CD4-positive, alpha-beta memory T cell (primary cell): ENCODE measurements at regions not wholly inside any gene's neighbourhood (a gene's known extent, or its start where the extent isn't known, plus 50 kb on each side); places are given as distances from the start of the nearest gene placed in this dataset.

Experiments
- CTCF ChIA-PET: fragments of 350-600 bp; sonication (Branson Sonifier 250); formaldehyde crosslinking; loops from one replicate; lab custom pipeline; 2021; ENCODE audit warnings: inconsistent platforms; ENCODE audit not compliant: partially characterized antibody; lab: Charles Lee
- POLR2A ChIA-PET: fragments of 350-600 bp; sonication (Branson Sonifier 250); formaldehyde crosslinking; loops from one replicate; lab custom pipeline; 2021; ENCODE audit not compliant: partially characterized antibody; lab: Charles Lee
- DNase-seq, 5 donors: peaks; one replicate each; pipeline versions ENCODE4 v3.0.0 to v3.0.0-alpha.2; 2020 to 2022; ENCODE audit warnings: mixed read lengths in 1 of 5
- H3K27ac ChIP-seq: one replicate; pipeline ENCODE4 v1.7.0; 2013; ENCODE audit warnings: low read depth, low read length
- H3K27me3 ChIP-seq: 2 replicates; pipeline ENCODE4 v1.7.0; 2013; ENCODE audit warnings: mild to moderate bottlenecking, low read length, moderate library complexity; ENCODE audit not compliant: insufficient read depth
- H3K36me3 ChIP-seq: 2 replicates; pipeline ENCODE4 v1.7.0; 2013; ENCODE audit warnings: mild to moderate bottlenecking, low read length, moderate library complexity; ENCODE audit not compliant: insufficient read depth
- H3K4me1 ChIP-seq: 2 replicates; pipeline ENCODE4 v1.7.0; 2013; ENCODE audit warnings: mild to moderate bottlenecking, low read length, moderate library complexity; ENCODE audit not compliant: insufficient read depth
- H3K4me3 ChIP-seq, 2 donors: one replicate each; pipeline ENCODE4 v1.7.0; 2013; ENCODE audit warnings: low read length in 2 of 2, mild to moderate bottlenecking in 1 of 2
- H3K9me3 ChIP-seq, 2 donors: one replicate each; pipeline ENCODE4 v1.7.0; 2013; ENCODE audit warnings: low read length in 2 of 2, control low read depth in 1 of 2; ENCODE audit not compliant: control insufficient read depth in 1 of 2
- H3K27ac Mint-ChIP-seq, 7 donors: one replicate each; pipeline ENCODE4 v1.8.0; 2020 to 2021; ENCODE audit warnings: mixed read lengths in 7 of 7, mild to moderate bottlenecking in 6 of 7, inconsistent platforms in 3 of 7, moderate library complexity in 3 of 7
- H3K27me3 Mint-ChIP-seq, 2 donors: one replicate each; pipeline ENCODE4 v1.8.0; 2020 to 2021; ENCODE audit warnings: mixed read lengths in 2 of 2
- H3K36me3 Mint-ChIP-seq, 2 donors: one replicate each; pipeline ENCODE4 v1.8.0; 2020 to 2021; ENCODE audit warnings: mixed read lengths in 2 of 2, inconsistent platforms in 1 of 2, mild to moderate bottlenecking in 1 of 2
- H3K4me1 Mint-ChIP-seq, 4 donors: one replicate each; pipeline ENCODE4 v1.8.0; 2020 to 2021; ENCODE audit warnings: mixed read lengths in 4 of 4, mild to moderate bottlenecking in 1 of 4
- H3K4me3 Mint-ChIP-seq, 8 donors: one replicate each; pipeline ENCODE4 v1.8.0; 2020 to 2021; ENCODE audit warnings: mixed read lengths in 8 of 8, mild to moderate bottlenecking in 7 of 8, moderate library complexity in 6 of 8, inconsistent platforms in 3 of 8
- H3K9me3 Mint-ChIP-seq, 8 donors: one replicate each; pipeline ENCODE4 v1.8.0; 2020 to 2021; ENCODE audit warnings: mixed read lengths in 8 of 8, mild to moderate bottlenecking in 5 of 8, inconsistent platforms in 3 of 8, moderate library complexity in 1 of 8
- intact Hi-C: fragments of 100-400 bp; cut with micrococcal nuclease; formaldehyde crosslinking; loops from one replicate; pipeline ENCODE4 v1.15.1; 2023

DNA sequence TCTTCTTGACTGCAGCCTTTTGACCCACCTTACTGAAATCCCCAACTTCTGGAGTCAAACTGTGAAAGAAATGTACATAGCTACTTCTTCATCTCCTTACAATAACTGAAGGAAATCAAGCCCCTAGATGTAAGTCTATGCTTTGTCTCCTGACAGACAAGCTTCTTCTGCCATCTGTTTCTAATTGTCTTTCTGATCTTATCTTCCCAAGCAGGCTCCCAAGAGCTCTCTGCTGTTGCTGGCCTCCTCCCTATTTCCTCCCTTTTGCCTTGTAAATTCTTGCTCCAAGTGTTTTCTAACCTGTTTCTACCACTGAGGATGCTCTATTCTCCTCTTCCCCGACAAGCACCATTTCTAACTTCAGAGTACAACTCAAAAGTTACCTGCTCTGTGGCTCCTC lies 77.4 kb upstream of the OSR1 start:
- Mint-ChIP-seq H3K4me3 (no peak overlapping the region), H3K4me1 (no peaks in the 10 kb centered on the region), H3K27ac (no peak overlapping the region), H3K36me3 (no peaks in the 10 kb centered on the region), H3K27me3 (peaks cover 3 to 7% of the 10 kb centered on the region in 2 donors), H3K9me3 (no peaks in the 10 kb centered on the region)
- Histone ChIP-seq H3K9me3 (no peaks in the 10 kb centered on the region), H3K4me3 (no peak overlapping the region), H3K4me1 (no peaks in the 10 kb centered on the region), H3K27me3 (no peaks in the 10 kb centered on the region), H3K27ac (no peak overlapping the region), H3K36me3 (no peaks in the 10 kb centered on the region)
- intact Hi-C loops = no loop called here
- DNase-seq = no peak
- CTCF ChIA-PET = no interaction called here
- POLR2A ChIA-PET = no interaction called here

- H3K27ac ChIP-seq = no peak overlapping the region
- Mint-ChIP-seq H3K4me3 (no peak overlapping the region), H3K27me3 (peaks cover 3 to 9% of the 10 kb centered on the region in 2 donors), H3K9me3 (no peaks in the 10 kb centered on the region), H3K27ac (no peak overlapping the region), H3K36me3 (no peaks in the 10 kb centered on the region), H3K4me1 (no peaks in the 10 kb centered on the region)
- DNase-seq = no peak
- no peaks in the 10 kb centered on the region for H3K4me1 ChIP-seq
- no peaks in the 10 kb centered on the region for H3K27me3 ChIP-seq
- ChIA-PET CTCF (no interaction called here), POLR2A (no interaction called here)
- H3K9me3 ChIP-seq = no peaks in the 10 kb centered on the region
- no peak overlapping the region for H3K4me3 ChIP-seq
- H3K36me3 ChIP-seq = no peaks in the 10 kb centered on the region
- intact Hi-C loops = no loop called here
Observed at GRCh38 chr2:19434413-19434812, 76.0 kb upstream of the OSR1 start.

DNA sequence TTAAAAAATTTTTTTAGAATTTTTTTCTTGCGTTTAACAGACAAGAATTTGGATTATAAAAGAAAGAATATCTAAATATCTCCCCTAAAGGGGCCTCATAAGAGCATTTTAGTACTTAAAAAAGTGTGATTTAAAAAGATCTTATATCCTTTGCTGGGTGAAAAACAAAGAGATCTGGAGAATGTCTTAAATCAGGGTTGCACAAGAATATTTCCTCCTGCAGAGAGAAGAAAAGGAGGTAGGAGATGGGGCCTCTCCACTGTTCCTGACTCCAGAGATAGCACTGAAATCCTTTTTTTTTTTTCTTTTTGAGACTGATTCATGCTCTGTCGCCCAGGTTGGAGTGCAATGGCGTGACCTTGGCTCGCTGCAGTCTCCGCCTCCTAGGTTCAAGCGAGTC lies 68.5 kb upstream of the OSR1 start:
- no peak for DNase-seq
- Mint-ChIP-seq H3K4me1 (no peaks in the 10 kb centered on the region), H3K4me3 (no peak overlapping the region), H3K9me3 (no peaks in the 10 kb centered on the region), H3K36me3 (no peaks in the 10 kb centered on the region), H3K27me3 (peaks cover 15 to 17% of the 10 kb centered on the region in 2 donors), H3K27ac (no peak overlapping the region)
- POLR2A ChIA-PET = no interaction called here
- Histone ChIP-seq H3K36me3 (no peaks in the 10 kb centered on the region), H3K4me1 (no peaks in the 10 kb centered on the region), H3K27ac (no peak overlapping the region), H3K4me3 (no peak overlapping the region), H3K9me3 (no peaks in the 10 kb centered on the region), H3K27me3 (no peaks in the 10 kb centered on the region)
- intact Hi-C loops = no loop called here
- CTCF ChIA-PET = no interaction called here

DNA sequence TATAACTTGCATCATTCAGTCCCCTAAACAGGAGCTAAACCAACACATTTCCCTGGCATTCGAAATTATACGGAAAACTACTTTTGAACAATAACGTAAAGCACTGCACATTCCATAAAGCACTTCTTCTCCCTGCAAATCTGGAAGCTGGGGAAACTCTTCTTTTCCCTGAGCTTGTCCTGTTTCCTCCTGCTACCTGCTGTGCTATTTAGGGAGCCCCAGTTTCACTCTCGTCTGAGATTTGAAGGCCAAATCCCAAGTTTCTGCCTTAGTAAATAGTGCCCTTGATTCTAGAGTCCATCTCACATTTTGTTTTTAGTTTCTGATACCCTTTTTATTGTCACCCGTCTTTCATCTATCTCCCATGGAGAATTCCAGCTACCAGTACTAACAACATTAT lies 67.7 kb upstream of the OSR1 start:
- H3K27me3 Mint-ChIP-seq = peaks cover 17% of the 10 kb centered on the region in 2 donors
- H3K4me3 Mint-ChIP-seq = no peak overlapping the region
- no peak for DNase-seq
- intact Hi-C loops = no loop called here
- no peak overlapping the region for H3K27ac ChIP-seq
- no peaks in the 10 kb centered on the region for H3K36me3 ChIP-seq
- no peaks in the 10 kb centered on the region for H3K4me1 ChIP-seq
- H3K4me3 ChIP-seq = no peak overlapping the region
- H3K27me3 ChIP-seq = no peaks in the 10 kb centered on the region
- ChIA-PET CTCF (interaction anchor here (1.2 kb wide), 1 partner anchor 11 kb away, joined by 3 read pairs; no protein-coding TSS in a partner anchor), POLR2A (no interaction called here)
- no peaks in the 10 kb centered on the region for H3K9me3 Mint-ChIP-seq
- no peaks in the 10 kb centered on the region for H3K36me3 Mint-ChIP-seq
- H3K4me1 Mint-ChIP-seq = no peaks in the 10 kb centered on the region
- H3K27ac Mint-ChIP-seq = no peak overlapping the region
- H3K9me3 ChIP-seq = no peaks in the 10 kb centered on the region

DNA sequence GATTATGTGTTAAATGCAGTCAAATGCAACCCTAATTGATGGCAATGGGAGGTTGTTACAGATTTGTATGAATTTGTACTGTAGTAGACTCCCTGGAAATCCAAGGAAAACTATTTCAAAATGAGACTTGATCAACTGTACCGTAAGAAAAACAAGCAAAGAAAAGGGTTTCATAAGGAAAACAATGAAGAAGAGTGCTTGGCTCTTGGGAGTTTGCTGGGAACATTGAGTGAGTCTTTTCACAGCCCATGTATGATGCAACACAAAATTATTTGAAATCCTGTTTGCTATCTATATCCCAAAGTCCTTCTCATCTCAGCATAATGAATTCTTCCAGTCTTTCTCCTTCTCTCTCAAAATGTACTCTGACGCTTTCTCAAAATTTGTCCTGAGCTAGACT lies 67.0 kb upstream of the OSR1 start:
- Mint-ChIP-seq H3K27ac (no peak overlapping the region), H3K9me3 (no peaks in the 10 kb centered on the region), H3K27me3 (peaks cover 17% of the 10 kb centered on the region in 2 donors), H3K36me3 (no peaks in the 10 kb centered on the region), H3K4me3 (no peak overlapping the region), H3K4me1 (no peaks in the 10 kb centered on the region)
- no peak overlapping the region for H3K27ac ChIP-seq
- H3K4me3 ChIP-seq = no peak overlapping the region
- H3K27me3 ChIP-seq = no peaks in the 10 kb centered on the region
- no peaks in the 10 kb centered on the region for H3K4me1 ChIP-seq
- ChIA-PET POLR2A (no interaction called here), CTCF (interaction anchor here (1.2 kb wide), 1 partner anchor 11 kb away, joined by 3 read pairs; no protein-coding TSS in a partner anchor)
- intact Hi-C loops = no loop called here
- H3K9me3 ChIP-seq = no peaks in the 10 kb centered on the region
- no peak for DNase-seq
- no peaks in the 10 kb centered on the region for H3K36me3 ChIP-seq

DNA sequence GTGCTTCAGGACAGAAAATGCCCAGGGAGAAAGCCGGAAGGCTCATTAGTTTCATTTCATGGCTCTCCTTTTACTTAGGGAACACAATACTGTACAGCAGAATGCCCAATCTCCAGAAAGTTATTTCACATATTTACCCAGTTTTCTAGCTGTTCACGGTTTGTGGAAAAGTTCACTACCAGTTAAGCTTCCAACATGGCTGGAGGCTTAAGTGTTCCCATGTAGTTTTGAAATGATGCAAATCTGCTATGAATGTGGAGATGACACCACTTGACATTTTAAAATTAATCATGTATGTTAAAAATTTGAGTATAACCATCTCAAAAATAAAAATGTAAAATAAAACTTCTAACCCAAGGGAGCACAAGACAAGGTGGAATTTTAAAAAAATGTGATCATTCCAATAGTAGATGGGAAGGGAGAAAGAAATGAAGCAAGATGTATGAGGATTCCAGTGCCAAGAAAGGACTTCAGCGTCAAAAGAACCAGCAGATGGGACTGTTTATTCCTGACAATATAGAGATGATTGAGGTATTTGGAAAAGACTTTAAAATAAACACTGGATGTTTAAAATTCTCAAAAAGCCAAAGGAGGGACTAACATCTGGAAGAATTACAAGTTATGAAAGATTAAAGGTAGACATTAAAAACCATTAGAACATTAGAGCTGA lies 60.9 kb upstream of the OSR1 start:
- POLR2A ChIA-PET = no interaction called here
- H3K4me1 ChIP-seq = no peaks in the 10 kb centered on the region
- intact Hi-C loops = no loop called here
- H3K27ac ChIP-seq = no peak overlapping the region
- no peak overlapping the region for H3K4me3 ChIP-seq
- no peaks in the 10 kb centered on the region for H3K27me3 ChIP-seq
- no peaks in the 10 kb centered on the region for H3K36me3 Mint-ChIP-seq
- no peaks in the 10 kb centered on the region for H3K4me1 Mint-ChIP-seq
- no peaks in the 10 kb centered on the region for H3K9me3 Mint-ChIP-seq
- H3K27me3 Mint-ChIP-seq = peaks cover 5 to 10% of the 10 kb centered on the region in 2 donors
- CTCF ChIA-PET = no interaction called here
- no peak overlapping the region for H3K27ac Mint-ChIP-seq
- DNase-seq = no peak
- H3K9me3 ChIP-seq = no peaks in the 10 kb centered on the region
- H3K4me3 Mint-ChIP-seq = no peak overlapping the region
- no peaks in the 10 kb centered on the region for H3K36me3 ChIP-seq

DNA sequence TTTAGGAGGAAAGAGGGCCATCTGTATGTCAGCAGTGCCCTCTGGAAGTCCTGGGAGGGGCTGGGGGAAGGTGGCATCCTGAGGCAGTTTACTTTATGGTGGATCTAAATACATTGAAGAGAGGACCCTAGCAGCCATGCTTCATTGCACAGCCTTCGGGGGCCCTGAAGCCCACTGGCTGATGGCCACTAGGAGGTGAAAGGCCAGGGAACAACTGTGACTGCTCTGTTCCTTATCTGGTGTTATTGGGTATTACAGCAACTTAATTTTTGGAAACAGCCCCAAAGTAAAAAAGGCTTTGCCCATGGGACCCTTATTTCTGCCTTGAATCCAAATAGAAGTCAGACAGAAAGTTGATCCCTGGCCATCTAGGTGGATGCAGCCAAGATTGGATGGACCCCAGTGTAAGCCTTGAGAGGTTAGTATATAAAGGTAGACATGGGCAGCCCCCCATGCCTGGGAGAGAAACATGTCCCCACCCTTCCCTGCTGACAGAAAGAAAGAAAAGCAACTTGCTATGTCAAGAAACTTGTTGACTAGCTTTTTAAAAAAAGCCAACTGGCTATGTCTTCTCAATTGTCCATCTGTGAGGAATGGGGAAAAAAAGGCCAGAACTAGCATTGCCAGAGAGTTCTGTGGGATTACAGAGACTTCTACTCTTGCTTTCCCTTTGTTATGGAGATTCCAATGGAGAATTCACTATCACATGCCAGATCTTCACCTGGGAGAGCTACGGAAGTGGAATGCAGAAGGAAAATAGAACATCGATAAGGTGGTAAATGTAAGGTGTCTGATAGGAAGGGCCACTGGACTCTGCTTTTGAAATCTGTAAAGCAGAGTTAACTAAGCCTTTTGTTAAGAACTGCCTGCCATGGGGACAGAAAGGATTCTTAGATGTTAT lies 58.6 kb upstream of the OSR1 start:
- CTCF ChIA-PET = no interaction called here

More for the DNA sequence above, 58.6 kb upstream of the OSR1 start:
- POLR2A ChIA-PET = no interaction called here
- no peak overlapping the region for H3K27ac Mint-ChIP-seq
- no peaks in the 10 kb centered on the region for H3K36me3 Mint-ChIP-seq
- no peaks in the 10 kb centered on the region for H3K27me3 ChIP-seq
- H3K27me3 Mint-ChIP-seq = peaks cover 4 to 10% of the 10 kb centered on the region in 2 donors
- intact Hi-C loops = no loop called here
- no peak overlapping the region for H3K4me3 Mint-ChIP-seq
- no peak overlapping the region for H3K27ac ChIP-seq
- no peaks in the 10 kb centered on the region for H3K9me3 ChIP-seq
- peaks cover 0 to 9% (median 2%) of the 10 kb centered on the region in 8 donors for H3K9me3 Mint-ChIP-seq
- no peak overlapping the region for H3K4me3 ChIP-seq
- no peak for DNase-seq
- no peaks in the 10 kb centered on the region for H3K4me1 Mint-ChIP-seq
- no peaks in the 10 kb centered on the region for H3K36me3 ChIP-seq
- no peaks in the 10 kb centered on the region for H3K4me1 ChIP-seq
